GM12878 (cell line): ENCODE measurements at regions not wholly inside any gene's neighbourhood (a gene's known extent, or its start where the extent isn't known, plus 50 kb on each side); places are given as distances from the start of the nearest gene placed in this dataset.

Experiments
- PAX8 ChIP-seq: fragments of 450-650 bp; IDR thresholded peaks from 2 replicates; pipeline ENCODE4 v1.6.1; 2017; ENCODE audit warnings: mild to moderate bottlenecking, moderate library complexity
- YY1 ChIP-seq: IDR thresholded peaks from 2 replicates; pipeline ENCODE4 v1.6.1; 2011; ENCODE audit warnings: low read depth, mild to moderate bottlenecking, low read length
- TF ChIP-seq, protein P1 (sequence below): IDR thresholded peaks from 2 replicates; pipeline ENCODE4 v1.6.1; 2012; ENCODE audit warnings: mild to moderate bottlenecking, low read depth, low read length
- TF ChIP-seq, protein P2 (sequence below): fragments of 450-650 bp; IDR thresholded peaks from 2 replicates; pipeline ENCODE4 v1.6.1; 2017; ENCODE audit warnings: antibody characterized with exemption, mild to moderate bottlenecking, moderate library complexity
- TF ChIP-seq, protein P3 (sequence below): fragments of 150-350 bp; IDR thresholded peaks from 2 replicates; pipeline ENCODE4 v1.6.1; 2014; ENCODE audit warnings: mild to moderate bottlenecking, low read depth, low read length
- TF ChIP-seq, protein P4 (sequence below): IDR thresholded peaks from 2 replicates; pipeline ENCODE4 v1.6.1; 2012; ENCODE audit warnings: low read depth, low read length, improper control_type of control experiment

DNA sequence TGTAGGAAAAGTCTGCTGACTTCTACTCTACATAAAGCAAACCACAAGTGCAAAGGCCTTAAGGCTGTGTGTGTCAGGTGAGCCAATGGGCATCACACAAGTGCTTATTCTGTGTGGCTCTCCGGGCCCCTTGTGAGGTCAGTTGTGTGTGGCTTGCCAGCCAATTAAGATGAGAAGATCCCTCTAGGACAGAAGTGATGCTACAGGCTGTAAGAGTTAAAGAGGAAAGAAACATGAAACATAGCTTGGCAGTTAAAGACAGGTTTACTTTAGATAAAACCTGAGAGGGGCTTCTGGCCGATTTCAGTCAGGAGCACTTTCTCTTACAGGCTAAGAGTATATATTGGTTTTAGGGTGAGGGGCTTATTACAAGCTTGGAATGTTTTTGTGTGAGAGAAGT, 242.4 kb downstream of the NFATC2 start (continued):
- TF ChIP-seq, protein P1, sequence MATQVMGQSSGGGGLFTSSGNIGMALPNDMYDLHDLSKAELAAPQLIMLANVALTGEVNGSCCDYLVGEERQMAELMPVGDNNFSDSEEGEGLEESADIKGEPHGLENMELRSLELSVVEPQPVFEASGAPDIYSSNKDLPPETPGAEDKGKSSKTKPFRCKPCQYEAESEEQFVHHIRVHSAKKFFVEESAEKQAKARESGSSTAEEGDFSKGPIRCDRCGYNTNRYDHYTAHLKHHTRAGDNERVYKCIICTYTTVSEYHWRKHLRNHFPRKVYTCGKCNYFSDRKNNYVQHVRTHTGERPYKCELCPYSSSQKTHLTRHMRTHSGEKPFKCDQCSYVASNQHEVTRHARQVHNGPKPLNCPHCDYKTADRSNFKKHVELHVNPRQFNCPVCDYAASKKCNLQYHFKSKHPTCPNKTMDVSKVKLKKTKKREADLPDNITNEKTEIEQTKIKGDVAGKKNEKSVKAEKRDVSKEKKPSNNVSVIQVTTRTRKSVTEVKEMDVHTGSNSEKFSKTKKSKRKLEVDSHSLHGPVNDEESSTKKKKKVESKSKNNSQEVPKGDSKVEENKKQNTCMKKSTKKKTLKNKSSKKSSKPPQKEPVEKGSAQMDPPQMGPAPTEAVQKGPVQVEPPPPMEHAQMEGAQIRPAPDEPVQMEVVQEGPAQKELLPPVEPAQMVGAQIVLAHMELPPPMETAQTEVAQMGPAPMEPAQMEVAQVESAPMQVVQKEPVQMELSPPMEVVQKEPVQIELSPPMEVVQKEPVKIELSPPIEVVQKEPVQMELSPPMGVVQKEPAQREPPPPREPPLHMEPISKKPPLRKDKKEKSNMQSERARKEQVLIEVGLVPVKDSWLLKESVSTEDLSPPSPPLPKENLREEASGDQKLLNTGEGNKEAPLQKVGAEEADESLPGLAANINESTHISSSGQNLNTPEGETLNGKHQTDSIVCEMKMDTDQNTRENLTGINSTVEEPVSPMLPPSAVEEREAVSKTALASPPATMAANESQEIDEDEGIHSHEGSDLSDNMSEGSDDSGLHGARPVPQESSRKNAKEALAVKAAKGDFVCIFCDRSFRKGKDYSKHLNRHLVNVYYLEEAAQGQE = no peak
- TF ChIP-seq, protein P2, sequence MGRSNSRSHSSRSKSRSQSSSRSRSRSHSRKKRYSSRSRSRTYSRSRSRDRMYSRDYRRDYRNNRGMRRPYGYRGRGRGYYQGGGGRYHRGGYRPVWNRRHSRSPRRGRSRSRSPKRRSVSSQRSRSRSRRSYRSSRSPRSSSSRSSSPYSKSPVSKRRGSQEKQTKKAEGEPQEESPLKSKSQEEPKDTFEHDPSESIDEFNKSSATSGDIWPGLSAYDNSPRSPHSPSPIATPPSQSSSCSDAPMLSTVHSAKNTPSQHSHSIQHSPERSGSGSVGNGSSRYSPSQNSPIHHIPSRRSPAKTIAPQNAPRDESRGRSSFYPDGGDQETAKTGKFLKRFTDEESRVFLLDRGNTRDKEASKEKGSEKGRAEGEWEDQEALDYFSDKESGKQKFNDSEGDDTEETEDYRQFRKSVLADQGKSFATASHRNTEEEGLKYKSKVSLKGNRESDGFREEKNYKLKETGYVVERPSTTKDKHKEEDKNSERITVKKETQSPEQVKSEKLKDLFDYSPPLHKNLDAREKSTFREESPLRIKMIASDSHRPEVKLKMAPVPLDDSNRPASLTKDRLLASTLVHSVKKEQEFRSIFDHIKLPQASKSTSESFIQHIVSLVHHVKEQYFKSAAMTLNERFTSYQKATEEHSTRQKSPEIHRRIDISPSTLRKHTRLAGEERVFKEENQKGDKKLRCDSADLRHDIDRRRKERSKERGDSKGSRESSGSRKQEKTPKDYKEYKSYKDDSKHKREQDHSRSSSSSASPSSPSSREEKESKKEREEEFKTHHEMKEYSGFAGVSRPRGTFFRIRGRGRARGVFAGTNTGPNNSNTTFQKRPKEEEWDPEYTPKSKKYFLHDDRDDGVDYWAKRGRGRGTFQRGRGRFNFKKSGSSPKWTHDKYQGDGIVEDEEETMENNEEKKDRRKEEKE = no peak
- no peak for TF ChIP-seq YY1
- TF ChIP-seq, protein P3, sequence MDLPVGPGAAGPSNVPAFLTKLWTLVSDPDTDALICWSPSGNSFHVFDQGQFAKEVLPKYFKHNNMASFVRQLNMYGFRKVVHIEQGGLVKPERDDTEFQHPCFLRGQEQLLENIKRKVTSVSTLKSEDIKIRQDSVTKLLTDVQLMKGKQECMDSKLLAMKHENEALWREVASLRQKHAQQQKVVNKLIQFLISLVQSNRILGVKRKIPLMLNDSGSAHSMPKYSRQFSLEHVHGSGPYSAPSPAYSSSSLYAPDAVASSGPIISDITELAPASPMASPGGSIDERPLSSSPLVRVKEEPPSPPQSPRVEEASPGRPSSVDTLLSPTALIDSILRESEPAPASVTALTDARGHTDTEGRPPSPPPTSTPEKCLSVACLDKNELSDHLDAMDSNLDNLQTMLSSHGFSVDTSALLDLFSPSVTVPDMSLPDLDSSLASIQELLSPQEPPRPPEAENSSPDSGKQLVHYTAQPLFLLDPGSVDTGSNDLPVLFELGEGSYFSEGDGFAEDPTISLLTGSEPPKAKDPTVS = no peak
- TF ChIP-seq, protein P4, sequence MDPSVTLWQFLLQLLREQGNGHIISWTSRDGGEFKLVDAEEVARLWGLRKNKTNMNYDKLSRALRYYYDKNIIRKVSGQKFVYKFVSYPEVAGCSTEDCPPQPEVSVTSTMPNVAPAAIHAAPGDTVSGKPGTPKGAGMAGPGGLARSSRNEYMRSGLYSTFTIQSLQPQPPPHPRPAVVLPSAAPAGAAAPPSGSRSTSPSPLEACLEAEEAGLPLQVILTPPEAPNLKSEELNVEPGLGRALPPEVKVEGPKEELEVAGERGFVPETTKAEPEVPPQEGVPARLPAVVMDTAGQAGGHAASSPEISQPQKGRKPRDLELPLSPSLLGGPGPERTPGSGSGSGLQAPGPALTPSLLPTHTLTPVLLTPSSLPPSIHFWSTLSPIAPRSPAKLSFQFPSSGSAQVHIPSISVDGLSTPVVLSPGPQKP = no peak
- no peak for TF ChIP-seq PAX8
